ENCODE measurements at regions not wholly inside any gene's neighbourhood (a gene's known extent, or its start where the extent isn't known, plus 50 kb on each side); places are given as distances from the start of the nearest gene placed in this dataset.

- no peak for TF ChIP-seq CBX5 (IDR thresholded peaks at IDR 0.05; ENCODE audit: low read depth)
- no peak for TF ChIP-seq TBL1XR1 (IDR thresholded peaks at IDR 0.05; ENCODE audit: low read depth, low read length)
- no peak for TF ChIP-seq POLR2AphosphoS2 (IDR thresholded peaks at IDR 0.05; ENCODE audit: low read depth, low read length)
- no peak for TF ChIP-seq CTCF (IDR thresholded peaks at IDR 0.05 in 2 of 3, conservative IDR thresholded peaks at IDR 0.05 in 1 of 3; ENCODE audit: control insufficient read depth in 2 of 3, extremely low read depth in 1 of 3, insufficient read depth in 1 of 3, low read depth in 3 of 3, low read length in 3 of 3)
- TF ChIP-seq SUZ12 (IDR thresholded peaks at IDR 0.05; ENCODE audit: unreplicated experiment): no peak
- no peak for TF ChIP-seq PRDM15 (CRISPR knock-in tag; IDR thresholded peaks at IDR 0.05)
- no peak for TF ChIP-seq SIN3A (IDR thresholded peaks at IDR 0.05; ENCODE audit: low read depth, low read length)
Measured at GRCh38 chr19:27393591-27393990, 1819.4 kb downstream of the UQCRFS1 start.

All from GM12878 (cell line).